GM19438 (cell line): ENCODE measurements at regions not wholly inside any gene's neighbourhood (a gene's known extent, or its start where the extent isn't known, plus 50 kb on each side); places are given as distances from the start of the nearest gene placed in this dataset.
"Not testable (repeated sequence)": the region's sequence is repeated elsewhere in the genome, so short reads cannot be mapped to it uniquely, and the experiment has no call there.

Experiments
- ATAC-seq: cut with Tn5 transposase; IDR thresholded peaks from one replicate; pipeline ENCODE4 v1.9.1; 2021; ENCODE audit warnings: low read depth; ENCODE audit not compliant: unreplicated experiment

- no peak for ATAC-seq
Observed at GRCh38 chrX:140447150-140447549, 57.7 kb downstream of the SOX3 start.

GRCh38 chrX:140440876-140441275 lies 64.0 kb downstream of the SOX3 start:
- no peak for ATAC-seq

- no peak for ATAC-seq
Observed at GRCh38 chrX:140439476-140439875, 65.4 kb downstream of the SOX3 start.

- ATAC-seq: no peak
Observed at GRCh38 chrX:140434347-140434746, 70.5 kb downstream of the SOX3 start.

- no peak for ATAC-seq
Observed at GRCh38 chrX:140433582-140433981, 71.3 kb downstream of the SOX3 start.

GRCh38 chrX:140432346-140433175 lies 72.3 kb downstream of the SOX3 start:
- no peak for ATAC-seq

DNA sequence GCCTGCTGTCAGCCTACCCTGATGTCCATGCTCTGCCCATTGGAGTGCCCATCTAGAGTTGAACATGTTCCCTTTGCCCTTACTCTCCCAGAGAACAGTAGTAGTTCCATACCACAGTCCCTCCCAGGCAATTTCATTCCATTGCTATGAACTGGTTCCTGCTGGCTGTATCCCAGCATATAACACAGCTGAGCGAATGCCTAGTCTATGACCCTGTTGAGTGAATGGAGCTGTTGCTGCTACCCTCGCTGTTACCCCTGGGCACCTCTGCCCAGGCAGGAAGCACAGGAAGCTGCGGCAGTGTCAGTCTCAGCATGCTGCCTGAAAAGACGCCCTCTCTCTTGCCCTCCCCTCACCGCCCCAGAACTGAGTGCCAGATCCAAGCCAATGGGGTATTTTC lies 73.3 kb downstream of the SOX3 start:
- no peak for ATAC-seq

- ATAC-seq: no peak
Observed at GRCh38 chrX:140425712-140426395, 79.0 kb downstream of the SOX3 start.

DNA sequence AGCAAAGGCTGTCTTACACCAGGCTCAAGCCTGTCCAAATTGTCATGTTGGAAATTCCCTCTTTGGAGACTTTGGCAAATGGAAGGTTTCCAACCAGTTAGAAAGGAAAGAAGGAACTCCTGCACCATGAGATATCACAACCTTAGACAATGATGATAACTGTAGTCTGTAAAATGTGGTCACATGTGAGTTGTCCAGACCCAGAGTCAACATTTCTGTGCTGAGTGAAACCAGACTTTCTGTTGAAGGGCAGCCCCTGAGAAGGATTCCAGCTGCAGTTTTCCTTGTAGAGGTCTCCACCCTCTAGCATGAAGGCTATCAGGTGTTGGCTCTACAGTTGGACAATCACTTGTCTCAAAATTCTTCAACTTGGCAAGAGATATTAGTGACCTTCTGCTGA lies 82.4 kb downstream of the SOX3 start:
- no peak for ATAC-seq

- ATAC-seq: not testable (repeated sequence)
Observed at GRCh38 chrX:140402131-140402530, 102.7 kb downstream of the SOX3 start.

DNA sequence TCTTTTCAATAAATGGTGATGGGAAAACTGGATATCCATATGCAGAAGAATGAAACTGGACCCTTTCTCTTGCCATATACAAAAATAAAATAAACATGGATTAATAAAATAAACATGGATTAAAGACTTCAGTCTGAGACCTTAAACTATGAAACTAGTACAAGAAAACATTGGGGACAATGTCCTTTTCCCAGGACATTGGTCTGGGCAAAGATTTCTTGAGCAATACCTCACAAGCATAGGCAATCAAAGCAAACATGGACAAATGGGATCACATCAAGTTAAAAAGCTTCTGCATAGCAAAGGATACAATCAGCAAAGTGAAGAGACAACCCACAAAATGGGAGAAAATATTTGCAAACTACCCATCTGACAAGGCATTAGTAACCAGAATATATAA lies 108.5 kb downstream of the SOX3 start:
- ATAC-seq: not testable (repeated sequence)

- ATAC-seq: no peak
Observed at GRCh38 chrX:140393507-140393906, 111.4 kb downstream of the SOX3 start.

- no peak for ATAC-seq
Observed at GRCh38 chrX:140391313-140391712, 113.6 kb downstream of the SOX3 start.

DNA sequence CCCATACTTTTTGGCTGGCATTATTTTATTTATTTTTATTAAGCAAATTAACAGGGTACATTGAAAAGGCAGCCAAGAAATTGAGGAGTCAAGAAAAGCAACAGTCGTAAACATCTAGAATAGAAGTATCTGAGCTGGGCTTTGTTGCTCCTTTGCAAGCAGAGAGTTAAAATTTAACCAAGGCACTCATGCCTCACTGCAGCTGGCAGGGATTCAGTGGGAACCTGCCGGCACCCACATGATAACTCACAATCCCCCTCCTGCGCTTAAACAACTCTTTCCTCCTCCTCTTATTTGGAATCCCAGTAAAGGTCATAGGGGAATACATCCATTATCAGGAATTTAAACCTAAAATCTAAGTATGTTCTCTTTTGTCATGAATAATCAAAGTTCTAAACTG lies 115.5 kb downstream of the SOX3 start:
- ATAC-seq: no peak

DNA sequence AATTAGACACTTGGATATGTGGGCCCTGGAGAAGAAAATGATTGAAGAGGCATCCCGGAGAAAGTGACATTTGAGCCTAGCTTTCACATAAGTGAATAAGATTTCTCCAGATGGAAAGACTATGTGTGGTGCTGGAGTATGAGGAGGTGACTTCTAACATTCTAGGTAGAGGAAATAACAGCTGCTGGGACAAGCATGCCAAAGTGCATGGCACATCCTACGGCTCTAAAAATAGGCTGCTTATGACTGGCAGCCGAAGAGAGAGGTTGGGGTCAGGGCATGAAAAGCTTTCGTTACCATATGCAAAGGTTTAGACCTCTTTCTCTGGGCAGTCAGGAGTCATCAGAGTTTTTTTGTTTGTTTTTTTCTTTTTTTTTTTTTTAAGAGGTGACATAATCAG lies 142.0 kb downstream of the SOX3 start:
- no peak for ATAC-seq

DNA sequence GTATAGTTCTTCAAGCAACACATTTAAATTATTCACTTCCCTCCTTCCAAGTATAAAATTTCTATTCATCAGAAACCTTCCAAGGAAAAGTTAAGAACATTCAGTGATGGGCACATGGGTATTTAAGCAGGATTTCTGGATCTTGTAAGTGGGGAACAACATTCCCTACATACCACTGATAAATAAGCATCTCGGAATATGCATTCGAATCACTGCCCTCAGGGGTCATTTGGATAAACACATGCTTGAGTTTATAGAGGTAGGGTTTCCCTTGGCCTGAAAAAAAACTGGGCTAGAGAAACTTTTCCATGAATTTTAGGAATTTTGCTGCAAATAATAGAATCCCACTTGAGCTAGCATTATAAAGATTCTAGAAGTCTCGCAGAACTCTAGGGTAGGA lies 143.9 kb downstream of the SOX3 start:
- ATAC-seq: no peak

DNA sequence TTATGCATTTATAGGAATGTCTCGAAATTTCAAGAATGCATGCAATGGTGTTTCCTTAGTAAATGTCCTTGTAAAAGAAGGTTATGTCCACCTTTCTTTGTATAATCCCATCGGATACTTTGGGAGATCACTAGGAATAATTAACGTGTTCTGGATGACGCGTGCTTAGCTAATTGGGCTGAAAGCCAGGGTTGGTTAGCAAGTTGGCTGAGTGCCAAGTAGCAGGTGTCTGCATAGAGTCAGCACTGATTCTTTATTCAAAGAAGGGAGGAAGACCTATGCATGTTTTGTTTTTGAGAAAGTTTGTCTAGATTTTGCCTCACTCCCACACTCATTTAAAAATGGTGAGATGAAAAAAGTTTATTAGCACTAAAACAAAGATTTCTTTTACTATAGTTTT lies 144.6 kb downstream of the SOX3 start:
- no peak for ATAC-seq

DNA sequence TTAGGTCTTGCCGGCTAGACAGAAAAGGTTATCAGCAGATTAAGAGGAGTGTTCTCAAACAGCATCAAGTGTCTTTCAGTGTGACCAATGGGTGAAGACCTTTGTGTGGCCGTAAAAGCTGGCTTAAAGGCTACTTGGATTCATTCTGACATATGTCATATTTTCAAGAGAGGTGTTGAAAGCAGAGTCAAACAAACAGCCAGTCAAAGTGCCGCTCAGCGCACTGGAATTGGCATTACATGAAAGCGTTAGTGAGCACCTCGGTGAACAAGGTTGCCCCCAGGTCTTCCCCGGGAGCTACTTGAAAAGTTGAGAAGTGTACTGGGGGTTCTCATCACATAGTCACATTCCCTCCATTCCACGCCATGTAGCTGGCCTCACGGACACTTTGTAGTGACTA lies 148.9 kb downstream of the SOX3 start:
- no peak for ATAC-seq

- ATAC-seq: no peak
Observed at GRCh38 chrX:140355429-140355828, 149.4 kb downstream of the SOX3 start.

DNA sequence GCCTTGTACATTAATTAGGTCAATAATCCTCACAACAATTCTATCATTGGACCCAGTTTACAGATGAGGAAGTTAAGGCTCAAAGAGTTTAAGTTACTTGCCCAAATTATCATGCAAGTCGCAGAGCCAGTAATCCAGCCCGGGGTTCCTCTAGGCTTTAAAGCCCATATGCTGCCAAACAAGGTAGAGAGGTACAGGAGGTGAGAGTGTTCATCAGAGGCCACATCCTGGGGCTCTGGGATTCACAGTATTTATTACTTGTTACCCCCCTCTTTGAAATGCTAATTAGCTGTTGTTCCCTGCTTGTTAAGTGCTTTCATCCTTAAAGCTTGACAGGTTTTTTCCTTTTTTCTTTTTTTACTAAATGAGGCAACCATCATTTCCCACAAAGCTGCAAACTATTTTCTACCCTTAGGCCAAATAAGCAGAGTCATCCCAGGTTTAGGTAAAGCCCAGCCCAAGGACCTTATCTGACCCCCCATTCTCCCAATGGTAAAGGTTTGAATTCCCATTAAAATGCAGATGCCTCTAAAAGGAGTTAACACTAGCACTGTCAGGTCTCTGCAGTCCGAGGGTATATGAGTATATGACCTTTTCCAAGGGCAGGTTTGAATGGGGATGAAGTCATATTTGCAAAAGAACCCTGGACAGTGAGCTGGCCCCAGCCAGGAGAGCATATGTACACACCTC lies 150.3 kb downstream of the SOX3 start:
- ATAC-seq: no peak

DNA sequence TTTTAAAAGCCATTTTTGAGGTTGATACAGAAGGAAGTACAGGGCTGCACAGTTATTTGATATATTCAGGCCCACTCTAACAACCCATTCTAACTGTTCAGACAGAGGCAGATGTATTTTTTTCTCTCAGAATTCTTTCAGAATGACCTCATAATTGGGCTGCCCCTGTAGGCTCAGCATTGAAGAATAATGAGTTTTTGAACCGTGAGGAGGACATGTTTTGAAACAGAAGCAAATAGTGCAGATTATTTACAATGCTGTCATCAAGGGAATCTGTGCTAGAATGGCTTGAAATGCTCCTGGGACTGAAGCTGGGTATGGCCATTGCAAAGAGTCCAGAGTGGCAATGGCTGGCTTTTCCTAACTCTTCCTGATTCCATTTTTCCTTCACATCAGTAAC lies 158.1 kb downstream of the SOX3 start:
- no peak for ATAC-seq
